ENCODE measurements at regions not wholly inside any gene's neighbourhood (a gene's known extent, or its start where the extent isn't known, plus 50 kb on each side); places are given as distances from the start of the nearest gene placed in this dataset.

DNA sequence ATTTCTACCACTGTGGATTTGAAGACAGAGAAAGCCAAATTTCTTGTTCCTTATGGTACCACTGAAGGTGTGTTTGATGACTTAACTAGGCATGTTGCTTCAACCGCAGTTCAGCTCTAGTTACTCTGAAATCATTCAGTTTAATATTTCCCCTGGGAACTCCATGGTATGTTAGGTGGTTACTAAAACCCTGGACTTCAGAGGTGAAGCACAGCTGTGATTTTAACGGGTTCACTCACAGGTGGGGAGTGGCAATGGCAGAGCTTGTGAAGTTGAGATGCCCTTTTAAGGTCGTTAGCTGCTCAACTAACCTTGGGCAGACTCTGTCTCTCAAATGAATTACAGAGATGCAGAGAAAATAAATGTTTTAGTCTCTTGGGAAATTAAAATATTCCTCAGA, 163.6 kb upstream of the PHYHIPL start:
- DNase-seq (ENCODE audit: low read depth), result no peak
- TF ChIP-seq, protein P1, sequence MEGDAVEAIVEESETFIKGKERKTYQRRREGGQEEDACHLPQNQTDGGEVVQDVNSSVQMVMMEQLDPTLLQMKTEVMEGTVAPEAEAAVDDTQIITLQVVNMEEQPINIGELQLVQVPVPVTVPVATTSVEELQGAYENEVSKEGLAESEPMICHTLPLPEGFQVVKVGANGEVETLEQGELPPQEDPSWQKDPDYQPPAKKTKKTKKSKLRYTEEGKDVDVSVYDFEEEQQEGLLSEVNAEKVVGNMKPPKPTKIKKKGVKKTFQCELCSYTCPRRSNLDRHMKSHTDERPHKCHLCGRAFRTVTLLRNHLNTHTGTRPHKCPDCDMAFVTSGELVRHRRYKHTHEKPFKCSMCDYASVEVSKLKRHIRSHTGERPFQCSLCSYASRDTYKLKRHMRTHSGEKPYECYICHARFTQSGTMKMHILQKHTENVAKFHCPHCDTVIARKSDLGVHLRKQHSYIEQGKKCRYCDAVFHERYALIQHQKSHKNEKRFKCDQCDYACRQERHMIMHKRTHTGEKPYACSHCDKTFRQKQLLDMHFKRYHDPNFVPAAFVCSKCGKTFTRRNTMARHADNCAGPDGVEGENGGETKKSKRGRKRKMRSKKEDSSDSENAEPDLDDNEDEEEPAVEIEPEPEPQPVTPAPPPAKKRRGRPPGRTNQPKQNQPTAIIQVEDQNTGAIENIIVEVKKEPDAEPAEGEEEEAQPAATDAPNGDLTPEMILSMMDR (IDR thresholded peaks at IDR 0.05; ENCODE audit: low read length, missing control alignments), result no peak
- H3K4me3 ChIP-seq (replicated peaks; ENCODE audit: low read depth, low read length), result no peak overlapping the region

DNA sequence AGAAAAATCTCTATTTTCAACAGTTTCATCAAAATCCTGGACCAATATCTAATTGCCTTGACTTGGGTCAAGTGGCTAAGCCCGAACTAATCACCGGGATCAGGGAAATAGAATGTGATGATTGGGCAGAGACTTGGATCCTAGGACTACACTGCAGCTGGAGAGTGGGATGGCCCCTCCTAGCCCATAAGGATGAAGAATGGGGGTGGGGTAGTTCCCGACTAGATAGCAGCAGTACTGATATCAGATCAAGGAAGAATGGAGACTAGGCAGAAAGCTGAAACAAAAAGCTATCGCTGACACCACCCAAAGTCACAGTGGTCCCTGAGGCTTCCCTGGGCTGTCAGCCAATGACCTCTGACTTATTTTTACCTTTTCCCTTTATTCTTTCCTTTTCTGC, 160.4 kb upstream of the PHYHIPL start:
- DNase-seq (ENCODE audit: low read depth), result no peak
- TF ChIP-seq, protein P1 (IDR thresholded peaks at IDR 0.05; ENCODE audit: low read length, missing control alignments), result no peak
- no peak overlapping the region for H3K4me3 ChIP-seq (replicated peaks; ENCODE audit: low read depth, low read length)

DNA sequence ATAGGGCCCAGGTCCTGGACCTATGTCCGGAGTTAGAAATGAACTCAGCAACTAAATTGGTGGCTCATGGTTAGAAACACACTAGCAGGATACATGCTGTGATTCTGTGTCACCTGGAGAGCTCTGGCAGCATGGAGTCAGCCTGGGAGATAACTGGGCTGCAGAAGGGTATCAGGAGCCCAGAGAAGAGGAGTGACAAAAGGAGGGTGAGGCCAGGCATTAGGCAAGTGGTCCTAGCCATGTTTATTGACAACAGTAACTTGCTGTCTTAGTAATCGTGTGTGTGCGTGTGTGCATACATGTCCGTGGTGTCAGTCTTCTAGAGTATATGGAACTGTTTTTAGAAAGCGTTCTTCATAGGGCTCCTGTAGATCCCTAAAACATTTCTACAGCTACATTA, 157.5 kb upstream of the PHYHIPL start:
- H3K4me3 ChIP-seq (replicated peaks; ENCODE audit: low read depth, low read length), result no peak overlapping the region
- no peak for DNase-seq (ENCODE audit: low read depth)
- TF ChIP-seq, protein P1 (IDR thresholded peaks at IDR 0.05; ENCODE audit: low read length, missing control alignments), result no peak

DNA sequence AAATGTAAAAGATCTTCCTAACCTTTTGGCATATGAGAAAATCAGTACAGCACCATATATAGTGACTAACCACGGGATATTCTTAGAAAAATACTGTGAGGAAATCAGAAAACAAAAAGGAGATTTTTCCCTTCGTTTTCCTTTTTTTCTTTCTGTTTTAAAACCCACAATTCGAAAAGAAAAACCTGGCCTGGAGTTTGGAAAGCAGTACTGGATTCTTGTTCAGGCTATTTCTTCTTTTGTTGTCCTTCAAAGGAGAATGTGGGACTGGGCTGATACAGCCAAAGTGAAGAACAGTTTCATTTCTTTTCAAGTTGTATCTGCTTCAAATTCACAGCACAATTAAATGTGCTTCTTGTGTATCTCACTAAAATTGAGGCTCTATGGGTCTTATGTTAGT, 156.8 kb upstream of the PHYHIPL start:
- H3K4me3 ChIP-seq (replicated peaks; ENCODE audit: low read depth, low read length), result peak overlapping the region; percentile 12
- TF ChIP-seq, protein P1 (IDR thresholded peaks at IDR 0.05; ENCODE audit: low read length, missing control alignments), result no peak
- DNase-seq (ENCODE audit: low read depth), result peak; percentile 16

DNA sequence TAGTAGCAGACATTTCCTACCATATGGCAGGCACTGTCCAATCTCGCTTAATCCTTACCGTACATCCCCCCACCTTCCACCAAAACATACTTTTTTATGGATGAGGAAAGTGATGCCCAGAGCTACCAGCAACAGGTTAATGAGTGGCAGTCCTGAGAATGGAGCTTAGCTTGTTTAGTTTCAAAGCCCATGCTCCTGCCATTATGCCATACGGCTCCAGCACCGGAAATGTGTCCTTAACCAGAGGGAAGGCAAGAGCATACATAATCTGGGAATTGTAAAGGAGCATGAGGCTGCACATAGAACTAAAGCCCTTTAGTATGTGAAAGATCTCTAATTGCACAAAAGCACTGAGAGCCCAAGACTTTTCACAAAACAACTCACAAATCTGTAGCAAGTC, 155.9 kb upstream of the PHYHIPL start:
- no peak for DNase-seq (ENCODE audit: low read depth)
- TF ChIP-seq, protein P1 (IDR thresholded peaks at IDR 0.05; ENCODE audit: low read length, missing control alignments), result no peak
- no peak overlapping the region for H3K4me3 ChIP-seq (replicated peaks; ENCODE audit: low read depth, low read length)

DNA sequence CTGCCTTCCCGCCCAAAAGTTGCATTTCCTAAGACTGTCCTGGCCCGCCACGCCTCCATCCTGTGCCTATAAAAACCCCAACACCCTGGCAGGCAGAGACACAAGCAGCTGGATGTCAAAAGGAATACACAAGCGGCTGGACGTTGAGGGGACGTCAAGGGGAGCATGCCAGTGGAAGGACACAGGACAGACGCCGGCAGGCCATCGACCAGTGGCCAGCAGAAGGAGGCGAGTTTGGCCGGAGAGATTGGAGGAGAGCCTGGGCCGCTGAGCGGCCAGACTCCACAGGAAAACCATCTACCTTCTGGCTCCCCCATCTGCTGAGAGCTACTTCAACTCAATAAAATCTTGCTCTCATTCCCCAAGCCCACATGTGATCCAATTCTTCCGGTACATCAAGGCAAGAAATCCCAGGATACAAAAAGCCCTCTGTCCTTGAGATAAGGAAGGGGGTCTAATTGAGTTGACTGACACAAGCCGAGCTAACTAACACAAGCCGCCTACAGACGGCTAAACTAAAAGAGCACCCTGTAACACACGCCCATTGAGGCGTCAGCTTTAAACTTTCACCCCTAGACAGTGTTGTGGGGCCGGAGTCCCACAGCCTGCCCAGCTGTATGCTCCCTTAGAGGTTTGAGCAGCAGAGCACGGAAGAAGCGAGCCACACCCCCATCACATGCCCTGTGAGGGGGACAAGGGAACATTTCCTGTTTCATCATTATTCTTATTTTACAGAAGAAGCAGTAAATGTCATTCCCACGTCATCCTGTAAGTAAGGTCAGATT, 150.3 kb upstream of the PHYHIPL start:
- TF ChIP-seq, protein P1 (IDR thresholded peaks at IDR 0.05; ENCODE audit: low read length, missing control alignments), result no peak
- no peak overlapping the region for H3K4me3 ChIP-seq (replicated peaks; ENCODE audit: low read depth, low read length)
- DNase-seq (ENCODE audit: low read depth), result no peak

Measured in fibroblast of pulmonary artery (primary cell).